PC-3 (cell line): ENCODE measurements at regions not wholly inside any gene's neighbourhood (a gene's known extent, or its start where the extent isn't known, plus 50 kb on each side); places are given as distances from the start of the nearest gene placed in this dataset.

Experiments used
- ATAC-seq: fragments of 200-7000 bp; cut with Tn5 transposase; 2 replicates; pipeline ENCODE4 v1.9.1; 2020; ENCODE audit warnings: mild to moderate bottlenecking, moderate library complexity
- BruUV-seq: library from RNA; stranded (reverse); fragments of 400-500 nt; replicated peaks from 2 replicates; lab custom pipeline; 2021; lab: Mats Ljungman, UMichigan
- CTCF ChIA-PET: fragments of 300-600 bp; sonication (Branson Sonifier 250); formaldehyde crosslinking; loops from one replicate; lab custom pipeline; 2022; ENCODE audit warnings: antibody characterized with exemption; lab: Charles Lee
- POLR2A ChIA-PET: fragments of 300-600 bp; sonication (Branson Sonifier 250); formaldehyde crosslinking; loops from one replicate; lab custom pipeline; 2022; ENCODE audit warnings: antibody characterized with exemption; ENCODE audit not compliant: unreplicated experiment; lab: Charles Lee
- DNase-seq: peaks from one replicate; pipeline ENCODE4 v3.0.0-alpha.2; 2015
- H2AFZ ChIP-seq: fragments of 300-600 bp; sonication (generic); 2 replicates; pipeline ENCODE4 v1.6.0; 2016; ENCODE audit warnings: antibody characterized with exemption, low read length
- H3F3A ChIP-seq: fragments of 300-600 bp; sonication (generic); one replicate; pipeline ENCODE4 v1.6.0; 2017; ENCODE audit warnings: antibody characterized with exemption, low read length, control low read depth, mild to moderate bottlenecking; ENCODE audit not compliant: unreplicated experiment
- H3K27ac ChIP-seq: fragments of 300-600 bp; sonication (generic); 2 replicates; pipeline ENCODE4 v1.5.1; 2016; ENCODE audit warnings: mild to moderate bottlenecking, low read length
- H3K27me3 ChIP-seq: fragments of 300-600 bp; sonication (generic); 2 replicates; pipeline ENCODE4 v1.6.1; 2016; ENCODE audit warnings: low read length, mixed read lengths
- H3K36me3 ChIP-seq: fragments of 300-600 bp; sonication (generic); 2 replicates; pipeline ENCODE4 v1.6.1; 2016; ENCODE audit warnings: low read depth, mixed run types, low read length, mixed read lengths
- H3K4me1 ChIP-seq: fragments of 300-600 bp; sonication (generic); 2 replicates; pipeline ENCODE4 v1.5.1; 2016; ENCODE audit warnings: low read length; ENCODE audit not compliant: insufficient read depth
- H3K4me2 ChIP-seq: fragments of 300-600 bp; sonication (generic); 2 replicates; pipeline ENCODE4 v1.6.0; 2016; ENCODE audit warnings: low read length
- H3K4me3 ChIP-seq: fragments of 300-600 bp; sonication (generic); 2 replicates; pipeline ENCODE4 v1.5.1; 2016; ENCODE audit warnings: mild to moderate bottlenecking, low read length, mixed read lengths
- H3K79me2 ChIP-seq: fragments of 300-600 bp; sonication (generic); 2 replicates; pipeline ENCODE4 v1.6.1; 2017; ENCODE audit warnings: low read length, mixed read lengths
- H3K9ac ChIP-seq: fragments of 300-600 bp; sonication (generic); 2 replicates; pipeline ENCODE4 v1.6.0; 2016; ENCODE audit warnings: mild to moderate bottlenecking, low read length
- H3K9me2 ChIP-seq: fragments of 300-600 bp; sonication (generic); replicated peaks from 2 replicates; pipeline ENCODE4 v1.6.1; 2016; ENCODE audit warnings: mixed run types, low read length, mixed read lengths
- H3K9me3 ChIP-seq: fragments of 300-600 bp; sonication (generic); 2 replicates; pipeline ENCODE4 v1.6.1; 2016; ENCODE audit warnings: low read length, mixed read lengths
- H4K20me1 ChIP-seq: fragments of 300-600 bp; sonication (generic); 2 replicates; pipeline ENCODE4 v1.6.1; 2016; ENCODE audit warnings: low read length, mixed read lengths
- EZH2 ChIP-seq: fragments of 300-600 bp; sonication (generic); IDR thresholded peaks from one replicate; pipeline ENCODE4 v1.6.1; 2017; ENCODE audit warnings: antibody characterized with exemption, mild to moderate bottlenecking, low read length; ENCODE audit not compliant: unreplicated experiment
- EZH2phosphoT487 ChIP-seq: fragments of 300-600 bp; sonication (generic); IDR thresholded peaks from 2 replicates; pipeline ENCODE4 v1.6.1; 2018; ENCODE audit warnings: mild to moderate bottlenecking, antibody characterized with exemption, low read length, borderline replicate concordance
- intact Hi-C: fragments of 100-400 bp; cut with micrococcal nuclease; formaldehyde crosslinking; loops from 2 replicates; pipeline ENCODE4 v1.9.0; 2023
- TF ChIP-seq, protein P1 (sequence below): fragments of 300-600 bp; sonication (generic); conservative IDR thresholded peaks from 2 replicates; pipeline ENCODE4 v1.5.1; 2017; ENCODE audit warnings: antibody characterized with exemption, low read depth, mild to moderate bottlenecking, low read length

DNA sequence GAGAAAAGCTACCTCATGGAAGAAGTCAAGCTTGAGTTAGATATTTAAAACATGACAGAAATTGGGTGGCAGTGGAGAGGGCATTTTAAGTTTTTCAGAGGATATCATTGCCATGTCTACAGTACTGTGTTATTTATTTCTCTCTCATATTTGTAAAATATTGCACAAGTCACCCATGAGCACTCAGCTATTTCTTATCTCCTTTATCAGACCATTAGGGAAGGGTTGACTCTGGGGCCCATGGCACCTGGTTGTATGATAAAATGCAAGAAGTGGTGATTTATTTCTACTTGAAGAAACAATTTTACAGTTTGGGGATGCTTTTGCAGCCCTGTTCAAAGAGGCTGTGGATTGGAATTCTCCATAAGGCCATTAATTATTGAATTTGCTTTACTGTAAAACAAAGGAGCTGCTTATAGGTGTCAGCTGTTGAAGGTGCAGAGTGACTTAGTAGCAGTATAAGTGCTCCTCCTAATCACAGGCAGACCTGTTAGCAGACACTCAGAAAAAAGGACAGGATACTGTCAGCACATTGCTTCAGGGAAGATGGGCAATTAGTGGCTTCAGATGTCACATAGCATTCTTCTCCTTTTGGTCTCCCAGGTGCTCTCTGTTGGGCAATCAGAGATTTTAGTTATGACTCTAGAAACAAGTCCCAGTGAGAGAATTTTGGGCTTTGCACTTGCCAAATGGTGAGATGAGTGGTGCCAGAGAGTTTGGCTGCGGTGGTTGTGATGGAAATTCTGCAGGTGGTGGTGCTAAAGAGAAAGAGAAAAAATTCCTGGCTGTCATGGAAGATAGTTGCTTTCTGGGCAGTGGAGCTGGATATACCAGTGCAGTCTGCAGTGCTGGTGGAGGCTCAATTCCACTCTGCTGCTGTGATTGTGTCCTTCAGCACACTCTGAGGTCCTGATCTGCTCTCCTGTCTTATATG is 129.7 kb upstream of the ROPN1 start:
- H3K36me3 ChIP-seq: no peaks in the 10 kb centered on the region
- ChIA-PET CTCF (no interaction called here), POLR2A (no interaction called here)
- H4K20me1 ChIP-seq: no peaks in the 10 kb centered on the region
- no peak overlapping the region for H3K4me3 ChIP-seq
- TF ChIP-seq EZH2: no peak
- H3K79me2 ChIP-seq: no peaks in the 10 kb centered on the region
- no peak overlapping the region for H3K4me2 ChIP-seq
- DNase-seq (no peak), ATAC-seq (no peak)
- no peak overlapping the region for H3K27ac ChIP-seq
- peaks cover 8% of the 10 kb centered on the region for H3F3A ChIP-seq
- intact Hi-C loops: no loop called here
- H3K9ac ChIP-seq: no peak overlapping the region
- no peaks in the 10 kb centered on the region for H3K27me3 ChIP-seq
- H3K4me1 ChIP-seq: peaks cover 34% of the 10 kb centered on the region
- BruUV-seq: no TSS peak
- no peak overlapping the region for H2AFZ ChIP-seq
- no peaks in the 10 kb centered on the region for H3K9me3 ChIP-seq
- H3K9me2 ChIP-seq: 0 out of 2 replicates have a peak, but pooled peaks cover 3% of the 10 kb centered on the region

DNA sequence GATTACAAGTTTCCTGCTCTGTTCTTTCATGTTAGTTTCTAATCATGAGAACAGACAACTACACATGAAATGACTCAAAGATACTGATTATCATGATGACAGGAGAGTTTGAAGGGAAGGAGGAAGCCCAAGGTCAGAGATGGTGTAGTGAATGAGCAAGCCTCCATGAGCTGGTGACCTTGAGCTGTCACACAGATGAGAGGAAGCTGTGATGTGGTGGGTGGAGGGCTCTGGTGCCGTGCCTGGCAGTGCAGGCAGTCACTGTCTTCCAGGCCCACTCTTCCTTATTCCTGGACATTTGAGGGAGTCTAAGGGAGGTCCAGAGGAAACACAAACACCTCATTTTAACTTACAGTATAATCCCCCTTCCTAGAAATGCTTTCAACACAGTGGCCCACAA is 133.4 kb upstream of the ROPN1 start:
- no peaks in the 10 kb centered on the region for H3K27me3 ChIP-seq
- no peak for DNase-seq
- ATAC-seq: no peak
- no peak overlapping the region for H2AFZ ChIP-seq
- no peaks in the 10 kb centered on the region for H4K20me1 ChIP-seq
- no peaks in the 10 kb centered on the region for H3F3A ChIP-seq
- intact Hi-C loops: no loop called here
- CTCF ChIA-PET: no interaction called here
- H3K4me2 ChIP-seq: no peak overlapping the region
- POLR2A ChIA-PET: no interaction called here
- TF ChIP-seq EZH2phosphoT487 (no peak), EZH2 (no peak)
- TF ChIP-seq, protein P1, sequence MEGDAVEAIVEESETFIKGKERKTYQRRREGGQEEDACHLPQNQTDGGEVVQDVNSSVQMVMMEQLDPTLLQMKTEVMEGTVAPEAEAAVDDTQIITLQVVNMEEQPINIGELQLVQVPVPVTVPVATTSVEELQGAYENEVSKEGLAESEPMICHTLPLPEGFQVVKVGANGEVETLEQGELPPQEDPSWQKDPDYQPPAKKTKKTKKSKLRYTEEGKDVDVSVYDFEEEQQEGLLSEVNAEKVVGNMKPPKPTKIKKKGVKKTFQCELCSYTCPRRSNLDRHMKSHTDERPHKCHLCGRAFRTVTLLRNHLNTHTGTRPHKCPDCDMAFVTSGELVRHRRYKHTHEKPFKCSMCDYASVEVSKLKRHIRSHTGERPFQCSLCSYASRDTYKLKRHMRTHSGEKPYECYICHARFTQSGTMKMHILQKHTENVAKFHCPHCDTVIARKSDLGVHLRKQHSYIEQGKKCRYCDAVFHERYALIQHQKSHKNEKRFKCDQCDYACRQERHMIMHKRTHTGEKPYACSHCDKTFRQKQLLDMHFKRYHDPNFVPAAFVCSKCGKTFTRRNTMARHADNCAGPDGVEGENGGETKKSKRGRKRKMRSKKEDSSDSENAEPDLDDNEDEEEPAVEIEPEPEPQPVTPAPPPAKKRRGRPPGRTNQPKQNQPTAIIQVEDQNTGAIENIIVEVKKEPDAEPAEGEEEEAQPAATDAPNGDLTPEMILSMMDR: no peak
- no peak overlapping the region for H3K9ac ChIP-seq
- no peaks in the 10 kb centered on the region for H3K9me3 ChIP-seq
- no peak overlapping the region for H3K4me3 ChIP-seq
- BruUV-seq: no TSS peak
- H3K4me1 ChIP-seq: peaks cover under 1% of the 10 kb centered on the region
- H3K9me2 ChIP-seq: 0 out of 2 replicates have a peak, but pooled peaks cover 11% of the 10 kb centered on the region
- no peak overlapping the region for H3K27ac ChIP-seq
- H3K79me2 ChIP-seq: no peaks in the 10 kb centered on the region
- no peaks in the 10 kb centered on the region for H3K36me3 ChIP-seq

DNA sequence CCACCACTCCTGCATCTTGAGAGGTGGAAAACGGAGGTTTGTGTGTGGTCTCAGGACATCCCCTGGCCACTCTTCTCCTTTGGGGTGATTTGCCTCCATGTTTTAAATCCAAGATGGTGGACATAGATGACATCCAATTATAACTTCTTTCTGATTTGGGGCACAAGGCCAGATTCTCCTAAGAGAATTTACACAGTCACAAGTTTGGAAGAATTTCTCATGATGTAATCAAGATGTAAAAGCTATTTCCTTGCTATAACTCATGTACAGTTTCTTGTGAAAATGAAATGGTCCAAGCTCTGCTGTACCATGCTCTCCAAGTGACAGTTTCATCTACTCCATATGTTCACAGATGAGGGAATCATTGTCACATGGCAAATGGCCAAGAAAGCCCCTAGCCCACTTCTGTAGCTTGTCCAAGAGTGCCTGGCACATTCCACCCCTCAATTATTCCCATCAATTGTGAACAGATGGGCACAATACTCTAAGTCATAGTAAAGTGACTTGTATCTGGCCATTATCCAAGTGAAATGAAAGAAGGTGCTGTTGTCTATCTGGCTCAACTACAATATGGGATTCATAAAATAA is 134.6 kb upstream of the ROPN1 start:
- H2AFZ ChIP-seq: no peak overlapping the region
- H3K9ac ChIP-seq: no peak overlapping the region
- BruUV-seq: no TSS peak
- H3K9me3 ChIP-seq: no peaks in the 10 kb centered on the region
- H3F3A ChIP-seq: no peaks in the 10 kb centered on the region
- TF ChIP-seq, protein P1: no peak
- 0 out of 2 replicates have a peak, but pooled peaks cover 11% of the 10 kb centered on the region for H3K9me2 ChIP-seq
- no peak overlapping the region for H3K4me2 ChIP-seq
- DNase-seq (no peak), ATAC-seq (no peak)
- peaks cover 6% of the 10 kb centered on the region; the same call in 1 of the 2 replicates for H3K4me1 ChIP-seq
- no peaks in the 10 kb centered on the region for H4K20me1 ChIP-seq
- H3K79me2 ChIP-seq: no peaks in the 10 kb centered on the region
- H3K4me3 ChIP-seq: no peak overlapping the region
- CTCF ChIA-PET: no interaction called here
- H3K27ac ChIP-seq: no peak overlapping the region
- no peaks in the 10 kb centered on the region for H3K36me3 ChIP-seq
- H3K27me3 ChIP-seq: no peaks in the 10 kb centered on the region
- intact Hi-C loops: no loop called here
- POLR2A ChIA-PET: no interaction called here
